Hepatocyte (in vitro differentiated cells): ENCODE measurements at regions not wholly inside any gene's neighbourhood (a gene's known extent, or its start where the extent isn't known, plus 50 kb on each side); places are given as distances from the start of the nearest gene placed in this dataset.
A peak's percentile ranks its signal among the peaks of the same experiment; 100 is the strongest.

Experiments
- DNase-seq: peaks from one replicate; pipeline ENCODE4 v3.0.0-alpha.2; 2016; ENCODE audit warnings: low spot score
- H2AFZ ChIP-seq: fragments of 200-600 bp; sonication (generic); 2 replicates; pipeline ENCODE4 v1.6.0; 2016; ENCODE audit warnings: antibody characterized with exemption, mild to moderate bottlenecking
- H3K27ac ChIP-seq: fragments of 200-600 bp; sonication (generic); 2 replicates; pipeline ENCODE4 v1.5.1; 2016; ENCODE audit warnings: mild to moderate bottlenecking
- H3K27me3 ChIP-seq: fragments of 200-600 bp; sonication (generic); 2 replicates; pipeline ENCODE4 v1.6.1; 2016
- H3K36me3 ChIP-seq: fragments of 200-600 bp; sonication (generic); replicated peaks from 2 replicates; pipeline ENCODE4 v1.5.1; 2016; ENCODE audit warnings: low read depth; ENCODE audit not compliant: insufficient read depth
- H3K4me1 ChIP-seq: fragments of 200-600 bp; sonication (generic); 2 replicates; pipeline ENCODE4 v1.5.1; 2016; ENCODE audit warnings: mild to moderate bottlenecking, moderate library complexity; ENCODE audit not compliant: insufficient read depth
- H3K4me2 ChIP-seq: fragments of 200-600 bp; sonication (generic); 2 replicates; pipeline ENCODE4 v1.6.0; 2016
- H3K4me3 ChIP-seq: fragments of 200-600 bp; sonication (generic); 2 replicates; pipeline ENCODE4 v1.5.1; 2016; ENCODE audit warnings: mild to moderate bottlenecking
- H3K79me2 ChIP-seq: fragments of 200-600 bp; sonication (generic); 2 replicates; pipeline ENCODE4 v1.6.0; 2017; ENCODE audit warnings: mild to moderate bottlenecking
- H3K9me2 ChIP-seq: fragments of 200-600 bp; sonication (generic); replicated peaks from 2 replicates; pipeline ENCODE4 v1.6.0; 2017; ENCODE audit warnings: mild to moderate bottlenecking; ENCODE audit not compliant: insufficient read depth
- H3K9me3 ChIP-seq: fragments of 200-600 bp; sonication (generic); 2 replicates; pipeline ENCODE4 v1.5.1; 2016; ENCODE audit warnings: low read depth, mild to moderate bottlenecking
- H4K20me1 ChIP-seq: fragments of 200-600 bp; sonication (generic); 2 replicates; pipeline ENCODE4 v1.6.0; 2016; ENCODE audit warnings: mild to moderate bottlenecking; ENCODE audit not compliant: insufficient read depth, poor library complexity, severe bottlenecking
- CTCF ChIP-seq: fragments of 200-600 bp; sonication (generic); IDR thresholded peaks from 2 replicates; pipeline ENCODE4 v1.5.1; 2016; ENCODE audit warnings: antibody characterized with exemption, mild to moderate bottlenecking; ENCODE audit not compliant: poor library complexity
- EZH2 ChIP-seq: fragments of 200-600 bp; sonication (generic); IDR thresholded peaks from 2 replicates; pipeline ENCODE4 v1.6.1; 2016; ENCODE audit warnings: antibody characterized with exemption, mild to moderate bottlenecking, borderline replicate concordance
- EZH2phosphoT487 ChIP-seq: fragments of 200-600 bp; sonication (generic); IDR thresholded peaks from one replicate; pipeline ENCODE4 v1.6.1; 2018; ENCODE audit warnings: antibody characterized with exemption, mild to moderate bottlenecking, low read depth, moderate library complexity; ENCODE audit not compliant: unreplicated experiment, severe bottlenecking
- WGBS: methylation state at CpG from one replicate; pipeline ENCODE4 v1.1.6; 2016; ENCODE audit warnings: low lambda C conversion rate; ENCODE audit errors: missing lambda C conversion rate; 5-methylcytosine and 5-hydroxymethylcytosine counted together

- 82% methylated on average over 2 of the region's 2 CpGs for WGBS
- Histone ChIP-seq H3K9me3 (no peaks in the 10 kb centered on the region), H3K4me1 (no peaks in the 10 kb centered on the region), H3K27me3 (no peaks in the 10 kb centered on the region), H3K36me3 (no peaks in the 10 kb centered on the region), H3K79me2 (no peaks in the 10 kb centered on the region), H3K9me2 (no peaks in the 10 kb centered on the region), H3K27ac (no peak overlapping the region), H2AFZ (no peak overlapping the region), H4K20me1 (no peaks in the 10 kb centered on the region), H3K4me3 (no peak overlapping the region), H3K4me2 (no peak overlapping the region)
- TF ChIP-seq EZH2phosphoT487 (no peak), EZH2 (no peak), CTCF (no peak)
- DNase-seq: no peak
These were observed 153.1 kb upstream of the CXADR start for GRCh38 chr21:17359781-17360180.

GRCh38 chr21:17368748-17369363 lies 144.0 kb upstream of the CXADR start:
- Histone ChIP-seq H3K9me2 (no peaks in the 10 kb centered on the region), H3K4me3 (no peak overlapping the region), H3K27me3 (no peaks in the 10 kb centered on the region), H3K4me2 (no peak overlapping the region), H3K27ac (no peak overlapping the region), H2AFZ (no peak overlapping the region), H3K4me1 (no peaks in the 10 kb centered on the region), H3K79me2 (no peaks in the 10 kb centered on the region), H4K20me1 (no peaks in the 10 kb centered on the region), H3K36me3 (no peaks in the 10 kb centered on the region), H3K9me3 (no peaks in the 10 kb centered on the region)
- WGBS: 60% methylated on average over 3 of the region's 3 CpGs
- no peak for DNase-seq
- TF ChIP-seq CTCF: no peak
- TF ChIP-seq EZH2phosphoT487: no peak
- TF ChIP-seq EZH2: no peak

- Histone ChIP-seq H2AFZ (no peak overlapping the region), H3K9me3 (no peaks in the 10 kb centered on the region), H3K79me2 (no peaks in the 10 kb centered on the region), H3K27me3 (no peaks in the 10 kb centered on the region), H3K4me3 (no peak overlapping the region), H3K27ac (peak overlapping the region; percentile 29), H3K4me2 (no peak overlapping the region), H3K9me2 (no peaks in the 10 kb centered on the region), H3K4me1 (no peaks in the 10 kb centered on the region), H3K36me3 (no peaks in the 10 kb centered on the region), H4K20me1 (no peaks in the 10 kb centered on the region)
- peak; percentile 33 for DNase-seq
- WGBS: 78% methylated on average over 5 of the region's 5 CpGs
- no peak for TF ChIP-seq EZH2
- TF ChIP-seq EZH2phosphoT487: no peak
- no peak for TF ChIP-seq CTCF
These were observed 142.6 kb upstream of the CXADR start for GRCh38 chr21:17370263-17370662.
